Sciatic nerve (tissue), 2 donors: ENCODE measurements at regions not wholly inside any gene's neighbourhood (a gene's known extent, or its start where the extent isn't known, plus 50 kb on each side); places are given as distances from the start of the nearest gene placed in this dataset.

Experiments
- ATAC-seq: fragments of 200-7000 bp; cut with Tn5 transposase; one replicate; pipeline ENCODE4 v1.9.1; 2020; ENCODE audit warnings: mild to moderate bottlenecking, moderate library complexity
- DNase-seq: peaks from one replicate; pipeline ENCODE4 v3.0.0-alpha.2; 2020; ENCODE audit warnings: low spot score
- intact Hi-C: fragments of 100-400 bp; cut with DNase I; formaldehyde crosslinking; loops from one replicate; pipeline ENCODE4 v1.14.2; 2022
- donor health status: DM: no; HTN: no; CAD: no.
- donor health status: DM: no; HTN: no; CAD: no.

- DNase-seq (peak; percentile 67), ATAC-seq (peak; percentile 49)
- intact Hi-C loops, result no loop called here
These were observed 140.3 kb downstream of the RPIA start for GRCh38 chr2:88831792-88832248.

DNA sequence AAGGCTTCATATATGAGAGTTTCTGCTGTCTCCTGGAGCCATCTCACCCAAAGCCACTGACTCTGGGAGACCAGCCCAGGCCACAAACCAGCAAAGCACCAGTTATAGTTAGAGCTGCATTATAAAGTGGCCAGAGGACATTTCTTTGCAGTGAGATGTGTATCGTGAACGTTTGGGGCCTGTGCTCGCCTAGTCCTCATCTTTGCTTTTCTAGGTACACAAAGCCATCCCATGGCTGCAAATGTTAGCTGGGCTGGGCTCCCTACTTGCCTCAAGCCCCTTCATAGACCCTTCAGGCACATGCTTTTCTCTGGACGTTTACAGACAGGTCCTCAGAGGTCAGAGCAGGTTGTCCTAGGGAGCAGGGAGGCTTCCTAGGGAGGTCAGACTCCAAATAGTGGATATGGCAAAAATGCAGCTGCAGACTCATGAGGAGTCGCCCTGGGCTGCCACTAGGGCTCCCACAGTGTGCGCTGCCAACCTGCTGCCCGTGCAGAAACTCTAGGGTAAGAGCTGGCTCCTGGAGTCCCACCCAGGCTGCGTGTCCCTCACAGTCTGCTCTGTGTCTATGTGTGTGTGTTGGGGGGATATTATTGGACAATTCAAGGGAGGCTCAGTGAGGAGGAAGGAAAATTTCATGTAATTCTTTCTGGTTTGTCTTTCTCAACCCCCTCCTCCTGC lies 141.0 kb downstream of the RPIA start:
- DNase-seq (no peak), ATAC-seq (no peak)
- intact Hi-C loops, result no loop called here

DNA sequence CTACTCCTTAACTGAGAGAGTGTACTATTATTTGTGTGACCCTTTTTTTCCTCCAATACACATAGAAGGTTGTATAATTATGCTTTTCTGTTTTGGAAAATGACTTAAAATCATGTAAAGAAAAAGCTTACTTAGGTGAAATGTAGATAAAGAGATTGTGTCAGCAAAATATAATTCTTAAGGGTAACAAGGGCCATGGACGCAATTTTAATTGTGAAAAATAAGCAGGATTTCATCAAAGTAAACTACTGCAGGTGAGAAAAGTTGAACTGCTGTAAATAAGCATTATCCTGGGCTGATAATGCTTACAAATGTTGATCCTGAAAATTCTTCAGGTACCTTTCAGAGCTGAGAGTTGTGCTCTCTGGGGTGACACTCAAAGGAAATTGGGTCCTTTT lies 141.5 kb downstream of the RPIA start:
- DNase-seq, result no peak
- intact Hi-C loops, result no loop called here
- no peak for ATAC-seq

DNA sequence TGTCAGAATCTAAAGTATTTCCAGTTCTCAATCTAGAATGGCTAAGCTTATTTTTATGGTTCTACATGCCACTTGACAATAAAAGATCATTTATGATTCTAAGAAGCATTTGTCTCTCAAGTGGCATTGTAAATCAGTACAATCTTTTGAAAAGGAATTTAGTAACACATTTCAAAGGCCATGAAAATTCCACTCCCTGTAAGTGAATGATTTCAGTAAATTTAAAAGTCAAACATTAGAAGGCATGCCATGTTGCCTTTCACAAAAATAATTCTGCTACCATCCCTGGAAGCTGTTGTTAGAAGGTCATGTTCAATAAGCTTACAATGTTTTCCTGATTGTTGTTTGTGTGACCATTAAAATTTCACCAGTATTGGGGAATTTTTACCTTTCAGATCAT lies 142.9 kb downstream of the RPIA start:
- ATAC-seq, result no peak
- DNase-seq, result no peak
- intact Hi-C loops, result no loop called here

- intact Hi-C loops, result no loop called here
- DNase-seq, result no peak
- ATAC-seq, result no peak
These were observed 143.4 kb downstream of the RPIA start for GRCh38 chr2:88834866-88835265.

DNA sequence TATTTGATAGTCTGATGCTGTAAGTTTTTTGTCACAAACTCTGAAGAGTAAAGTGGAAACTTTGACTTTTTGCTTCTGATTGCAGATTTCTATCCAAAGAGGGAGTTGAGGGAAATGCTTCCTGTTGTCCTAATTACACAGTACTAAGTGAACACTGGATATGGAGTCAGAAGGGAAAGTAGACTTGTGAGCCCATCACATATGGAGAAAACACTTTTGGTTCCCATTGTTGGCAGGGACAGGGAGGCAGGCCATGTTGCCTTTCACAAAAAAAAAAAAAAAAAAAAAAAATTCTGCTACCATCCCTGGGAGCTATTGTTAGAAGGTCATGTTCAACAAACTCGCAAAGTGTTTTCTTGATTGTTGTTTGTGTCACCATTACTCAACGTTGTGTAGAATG lies 144.3 kb downstream of the RPIA start:
- intact Hi-C loops, result no loop called here
- DNase-seq (no peak), ATAC-seq (no peak)

GRCh38 chr2:88836351-88836750 lies 144.9 kb downstream of the RPIA start:
- DNase-seq (no peak), ATAC-seq (no peak)
- intact Hi-C loops, result no loop called here

- DNase-seq (no peak), ATAC-seq (no peak)
- intact Hi-C loops, result no loop called here
These were observed 146.2 kb downstream of the RPIA start for GRCh38 chr2:88837511-88838160.

GRCh38 chr2:88838165-88838635 lies 146.7 kb downstream of the RPIA start:
- intact Hi-C loops, result no loop called here
- no peak for DNase-seq
- no peak for ATAC-seq

DNA sequence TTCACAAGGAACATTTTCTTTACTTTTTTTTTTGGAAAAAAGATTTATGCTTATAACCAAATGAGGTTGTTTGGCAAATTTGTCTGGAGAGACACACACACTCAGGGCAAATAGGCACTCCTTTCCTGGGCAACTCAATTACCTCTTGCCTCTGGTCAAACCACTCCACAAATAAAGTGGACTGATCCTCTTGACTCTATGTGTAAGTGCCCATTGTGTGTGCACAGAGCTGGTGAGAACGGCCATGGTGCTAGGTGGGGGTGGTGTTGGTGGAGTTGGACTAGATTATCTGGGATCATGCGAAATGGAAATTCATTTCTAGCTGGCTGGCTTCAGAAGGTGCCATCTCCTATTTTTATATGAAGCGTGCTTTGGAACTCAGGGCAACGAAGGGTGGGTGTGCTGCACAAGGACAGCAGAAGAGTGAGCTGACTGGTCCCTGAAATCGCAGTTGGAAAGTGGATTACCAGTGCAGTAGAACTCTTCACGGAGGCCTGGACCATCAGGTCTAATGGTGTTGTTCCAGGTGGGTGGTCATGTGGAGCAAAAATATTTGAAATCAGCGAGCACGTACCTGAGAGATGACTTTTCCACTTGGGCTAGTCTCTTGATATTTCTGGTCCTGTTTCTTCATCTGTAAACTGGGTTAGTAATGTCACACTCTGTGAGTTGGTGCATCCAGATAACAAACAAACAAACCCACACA lies 149.9 kb downstream of the RPIA start:
- no peak for ATAC-seq
- DNase-seq, result no peak
- intact Hi-C loops, result no loop called here

DNA sequence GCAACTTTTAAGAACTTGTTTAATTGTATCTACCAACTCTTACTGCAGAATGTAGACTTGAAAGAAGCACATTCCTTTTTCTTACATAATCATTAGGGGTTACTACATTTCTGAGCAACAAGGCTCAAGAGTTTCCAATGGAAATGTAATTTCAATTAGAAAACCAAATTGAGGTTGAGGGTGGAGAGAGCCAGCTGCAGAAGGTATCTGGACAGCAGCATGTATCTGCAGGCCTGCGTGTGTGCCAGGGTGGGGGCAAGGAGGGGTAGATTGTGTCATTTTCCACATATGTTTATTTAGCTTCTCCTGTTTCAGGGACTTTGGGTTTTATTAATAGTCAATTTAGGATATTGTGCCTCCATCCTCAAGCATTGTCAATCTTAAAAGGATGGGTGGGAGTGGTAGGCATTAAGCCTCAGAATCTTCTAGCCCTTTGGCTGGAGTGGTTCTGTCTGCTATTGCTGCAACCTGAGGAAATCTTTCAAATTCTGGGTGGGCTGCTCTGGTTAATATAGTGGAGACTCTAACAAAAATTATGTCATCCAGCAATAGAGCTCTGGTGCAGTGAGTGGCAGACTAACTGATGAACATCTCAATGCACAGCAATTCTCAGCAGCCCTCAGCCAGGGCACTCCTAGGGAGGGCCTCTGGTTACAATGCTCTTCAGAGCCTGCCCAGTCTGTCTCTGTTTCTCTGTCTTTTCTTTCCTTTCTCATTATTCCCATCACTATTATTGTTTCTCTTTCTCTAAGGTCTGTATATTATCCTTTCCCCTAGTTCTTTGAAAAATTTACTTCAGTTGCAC lies 151.4 kb downstream of the RPIA start:
- intact Hi-C loops, result no loop called here
- ATAC-seq, result no peak
- no peak for DNase-seq

GRCh38 chr2:88843651-88844050 lies 152.2 kb downstream of the RPIA start:
- intact Hi-C loops, result no loop called here
- no peak for DNase-seq
- no peak for ATAC-seq

GRCh38 chr2:88844960-88845359 lies 153.5 kb downstream of the RPIA start:
- intact Hi-C loops, result no loop called here
- DNase-seq (no peak), ATAC-seq (no peak)

GRCh38 chr2:88845772-88846661 lies 154.5 kb downstream of the RPIA start:
- no peak for ATAC-seq

DNA sequence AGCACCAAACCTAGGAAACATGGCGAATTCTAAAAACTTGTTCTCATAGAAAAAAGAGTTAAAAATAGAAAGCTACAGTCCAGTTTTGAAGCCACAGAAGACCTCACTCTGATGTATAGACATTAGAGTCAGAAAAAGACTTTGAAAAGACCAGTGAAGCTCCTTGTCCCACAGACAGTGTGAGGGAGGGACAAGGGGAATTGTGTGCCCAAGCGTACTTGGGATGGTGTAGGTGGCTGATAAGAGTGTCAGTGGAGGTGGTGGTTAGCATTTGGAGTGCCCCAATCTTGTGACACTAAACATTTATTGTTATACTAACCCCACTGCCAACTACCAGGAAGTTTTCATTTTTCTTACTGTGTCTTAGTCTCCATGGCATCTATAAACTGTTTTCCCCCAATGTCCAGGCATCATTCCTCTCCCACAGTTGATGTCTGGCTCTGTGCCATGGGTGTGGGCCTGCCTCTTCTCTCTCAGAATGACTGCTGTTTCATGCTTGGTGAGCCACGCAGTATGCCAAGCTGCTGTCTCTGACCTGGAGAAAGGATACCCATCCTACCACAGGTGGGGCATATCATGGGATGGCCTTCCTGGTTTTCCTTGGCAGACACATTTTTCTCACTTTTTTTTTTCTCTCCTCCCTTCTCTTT lies 161.4 kb downstream of the RPIA start:
- no peak for ATAC-seq
- intact Hi-C loops, result no loop called here
- no peak for DNase-seq

More at GRCh38 chr2:88845772-88846661, 154.5 kb downstream of the RPIA start:
- intact Hi-C loops, result no loop called here
- no peak for DNase-seq

GRCh38 chr2:88853403-88853790 lies 161.9 kb downstream of the RPIA start:
- no peak for ATAC-seq
- no peak for DNase-seq
- intact Hi-C loops, result no loop called here

DNA sequence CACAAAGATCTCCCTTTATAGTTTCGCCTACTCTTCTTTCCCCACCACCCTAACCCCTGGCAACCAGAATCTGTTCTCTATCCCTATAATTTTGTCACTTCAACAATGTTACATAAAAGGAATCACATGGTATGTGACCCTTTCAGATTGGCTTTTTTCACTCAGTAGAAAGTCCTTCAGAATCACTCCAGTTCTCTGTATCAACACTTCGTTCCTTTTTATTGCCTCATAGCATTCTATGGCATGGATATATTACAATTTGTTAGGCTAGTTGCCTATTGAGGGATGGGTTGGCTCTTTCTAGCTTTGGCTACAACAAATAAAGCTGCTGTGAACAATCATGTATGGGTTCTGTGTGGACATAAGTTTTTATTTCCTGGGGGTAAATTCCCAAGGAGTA lies 163.1 kb downstream of the RPIA start:
- intact Hi-C loops, result no loop called here
- ATAC-seq (no peak), DNase-seq (no peak)
